ENCODE measurements at regions not wholly inside any gene's neighbourhood (a gene's known extent, or its start where the extent isn't known, plus 50 kb on each side); places are given as distances from the start of the nearest gene placed in this dataset.

GRCh38 chr2:120590841-120591240 is 144.8 kb upstream of the GLI2 start:
- TF ChIP-seq CTCF (conservative IDR thresholded peaks at IDR 0.05 in 1 of 2, IDR thresholded peaks at IDR 0.05 in 1 of 2; ENCODE audit: low read depth in 1 of 2, low read length in 2 of 2) (no peak), EZH2 (IDR thresholded peaks at IDR 0.05; ENCODE audit: low read length, missing control alignments) (no peak)
